HepG2 (cell line): ENCODE measurements at regions not wholly inside any gene's neighbourhood (a gene's known extent, or its start where the extent isn't known, plus 50 kb on each side); places are given as distances from the start of the nearest gene placed in this dataset.

Experiments
- ARID4A ChIP-seq: sonication (generic); formaldehyde crosslinking; IDR thresholded peaks from 2 replicates; pipeline ENCODE4 v1.5.0; 2020; ENCODE audit warnings: mild to moderate bottlenecking, missing genetic modification reagents, borderline replicate concordance
- ARNT2 ChIP-seq: sonication (generic); formaldehyde crosslinking; IDR thresholded peaks from 2 replicates; pipeline ENCODE4 v1.8.0; 2022; ENCODE audit warnings: mild to moderate bottlenecking, low read depth, missing genetic modification reagents, moderate library complexity
- BRCA1 ChIP-seq: sonication (generic); formaldehyde crosslinking; IDR thresholded peaks from 2 replicates; pipeline ENCODE4 v1.4.0; 2020; ENCODE audit warnings: missing genetic modification reagents
- CTCF ChIP-seq: sonication (generic); formaldehyde crosslinking; IDR thresholded peaks from 2 replicates; pipeline ENCODE4 v1.5.0; 2020; ENCODE audit warnings: mild to moderate bottlenecking, missing genetic modification reagents, moderate library complexity
- KAT2B ChIP-seq: fragments of 150-350 bp; IDR thresholded peaks from 2 replicates; pipeline ENCODE4 v1.6.1; 2014; ENCODE audit warnings: low read depth, low read length, borderline replicate concordance
- MZF1 ChIP-seq: sonication (generic); formaldehyde crosslinking; IDR thresholded peaks from 2 replicates; pipeline ENCODE4 v1.8.1; 2023; ENCODE audit warnings: mild to moderate bottlenecking, missing genetic modification reagents, borderline replicate concordance
- NFYC ChIP-seq: IDR thresholded peaks from 2 replicates; pipeline ENCODE4 v1.6.1; 2016; ENCODE audit warnings: missing genetic modification reagents, missing compliant biosample characterization
- PREB ChIP-seq: sonication (generic); formaldehyde crosslinking; IDR thresholded peaks from 2 replicates; pipeline ENCODE4 v1.4.0; 2020; ENCODE audit warnings: missing genetic modification reagents
- REPIN1 ChIP-seq: sonication (generic); formaldehyde crosslinking; IDR thresholded peaks from 2 replicates; pipeline ENCODE4 v1.8.0; 2022; ENCODE audit warnings: missing genetic modification reagents, low read depth, mild to moderate bottlenecking, borderline replicate concordance
- REST ChIP-seq, 2 experiments: IDR thresholded peaks; 2 replicates each; pipeline ENCODE4 v1.6.1; 2011 to 2012; ENCODE audit warnings: low read length in 2 of 2, borderline replicate concordance in 1 of 2, low read depth in 1 of 2, mild to moderate bottlenecking in 1 of 2, moderate library complexity in 1 of 2
- ZNF292 ChIP-seq: sonication (generic); formaldehyde crosslinking; IDR thresholded peaks from 2 replicates; pipeline ENCODE4 v1.8.1; 2022; ENCODE audit warnings: mild to moderate bottlenecking, low read depth, missing genetic modification reagents, borderline replicate concordance
- ZNF562 ChIP-seq: sonication (generic); formaldehyde crosslinking; IDR thresholded peaks from 2 replicates; pipeline ENCODE4 v1.8.0; 2022; ENCODE audit warnings: missing genetic modification reagents, borderline replicate concordance
- ZNF687 ChIP-seq: sonication (generic); formaldehyde crosslinking; IDR thresholded peaks from 2 replicates; pipeline ENCODE4 v1.5.1; 2020; ENCODE audit warnings: mild to moderate bottlenecking, missing genetic modification reagents, moderate library complexity

GRCh38 chr14:83975841-83976770, 1553.8 kb upstream of the FLRT2 start:
- TF ChIP-seq ARNT2 (no peak), ZNF687 (CRISPR knock-in tag) (no peak), REST (IDR thresholded peaks at IDR 0.05; ENCODE audit: borderline replicate concordance in 1 of 2, low read depth in 1 of 2, low read length in 2 of 2) (no peak), ZNF292 (CRISPR knock-in tag) (no peak), CTCF (CRISPR knock-in tag) (no peak), KAT2B (no peak), REPIN1 (CRISPR knock-in tag) (no peak), PREB (no peak), BRCA1 (no peak), NFYC (CRISPR knock-in tag) (no peak), MZF1 (CRISPR knock-in tag) (no peak), ARID4A (CRISPR knock-in tag) (no peak), ZNF562 (no peak)
